Liver (tissue), 7 donors: ENCODE measurements at regions not wholly inside any gene's neighbourhood (a gene's known extent, or its start where the extent isn't known, plus 50 kb on each side); places are given as distances from the start of the nearest gene placed in this dataset.
"Not testable (repeated sequence)": the region's sequence is repeated elsewhere in the genome, so short reads cannot be mapped to it uniquely, and the experiment has no call there.

Experiments
- DNase-seq: peaks from one replicate; pipeline ENCODE4 v3.0.0-alpha.2; 2017; ENCODE audit warnings: low spot score
- H3K27ac ChIP-seq, 2 donors: one replicate each; pipeline ENCODE4 v1.7.0; 2013; ENCODE audit warnings: inconsistent platforms in 2 of 2, low read length in 2 of 2, control low read depth in 1 of 2, low read depth in 1 of 2, mild to moderate bottlenecking in 1 of 2
- H3K27me3 ChIP-seq, 4 donors: one replicate each; pipeline versions ENCODE4 v1.6.1 to v1.7.0; 2013; ENCODE audit warnings: low read length in 3 of 4, inconsistent platforms in 1 of 4, mild to moderate bottlenecking in 1 of 4, moderate library complexity in 1 of 4; ENCODE audit not compliant: control insufficient read depth in 4 of 4, insufficient read depth in 4 of 4
- H3K36me3 ChIP-seq, 4 donors: one replicate each; pipeline versions ENCODE4 v1.6.1 to v1.7.0; 2013; ENCODE audit warnings: low read length in 3 of 4, mild to moderate bottlenecking in 3 of 4, low read depth in 1 of 4, moderate library complexity in 1 of 4; ENCODE audit not compliant: control insufficient read depth in 4 of 4, insufficient read depth in 3 of 4
- H3K4me1 ChIP-seq, 4 donors: one replicate each; pipeline versions ENCODE4 v1.6.1 to v1.7.0; 2013; ENCODE audit warnings: low read length in 3 of 4, mild to moderate bottlenecking in 3 of 4, moderate library complexity in 1 of 4; ENCODE audit not compliant: control insufficient read depth in 4 of 4, insufficient read depth in 4 of 4
- H3K4me3 ChIP-seq, 3 donors: one replicate each; pipeline versions ENCODE4 v1.6.1 to v1.7.0; 2013; ENCODE audit warnings: low read length in 3 of 3, control low read depth in 1 of 3, low read depth in 1 of 3, mild to moderate bottlenecking in 1 of 3
- H3K9ac ChIP-seq, 2 donors: one replicate each; pipeline ENCODE4 v1.7.0; 2013; ENCODE audit warnings: low read length in 2 of 2, mild to moderate bottlenecking in 2 of 2, moderate library complexity in 2 of 2, control low read depth in 1 of 2, low read depth in 1 of 2
- H3K9me3 ChIP-seq, 4 donors: one replicate each; pipeline versions ENCODE4 v1.6.1 to v1.7.0; 2013; ENCODE audit warnings: low read length in 3 of 4; ENCODE audit not compliant: control insufficient read depth in 4 of 4
- EGR1 ChIP-seq, 2 donors: IDR thresholded peaks; 2 replicates each; pipeline ENCODE4 v1.6.1; 2016 to 2018; ENCODE audit warnings: antibody characterized with exemption in 2 of 2, low read depth in 2 of 2
- FOXA2 ChIP-seq: IDR thresholded peaks from 2 replicates; pipeline ENCODE4 v1.6.1; 2016; ENCODE audit warnings: antibody characterized with exemption
- GABPA ChIP-seq, 2 donors: IDR thresholded peaks in 1 of 2; conservative IDR thresholded peaks in 1 of 2; 2 replicates each; pipeline ENCODE4 v1.6.1; 2016; ENCODE audit warnings: antibody characterized with exemption in 2 of 2, mild to moderate bottlenecking in 1 of 2, moderate library complexity in 1 of 2
- HNF4A ChIP-seq, 2 donors: conservative IDR thresholded peaks; 2 replicates each; pipeline ENCODE4 v1.6.1; 2016; ENCODE audit warnings: antibody characterized with exemption in 2 of 2, mild to moderate bottlenecking in 2 of 2
- HNF4G ChIP-seq: IDR thresholded peaks from 2 replicates; pipeline ENCODE4 v1.6.1; 2016; ENCODE audit warnings: antibody characterized with exemption
- NR2F2 ChIP-seq: IDR thresholded peaks from 2 replicates; pipeline ENCODE4 v1.6.1; 2016; ENCODE audit warnings: antibody characterized with exemption
- RAD21 ChIP-seq, 2 donors: IDR thresholded peaks; 2 replicates each; pipeline ENCODE4 v1.6.1; 2016; ENCODE audit warnings: antibody characterized with exemption in 2 of 2, mild to moderate bottlenecking in 2 of 2
- RXRA ChIP-seq, 2 donors: IDR thresholded peaks; 2 replicates each; pipeline ENCODE4 v1.6.1; 2017 to 2018; ENCODE audit warnings: antibody characterized with exemption in 2 of 2, mild to moderate bottlenecking in 1 of 2
- SP1 ChIP-seq: IDR thresholded peaks from 2 replicates; pipeline ENCODE4 v1.6.1; 2018; ENCODE audit warnings: antibody characterized with exemption, mild to moderate bottlenecking
- YY1 ChIP-seq: IDR thresholded peaks from 2 replicates; pipeline ENCODE4 v1.6.1; 2016; ENCODE audit warnings: antibody characterized with exemption, mild to moderate bottlenecking
- WGBS: extraction: QIAGEN DNeasy Blood & Tissue Kit; methylation state at CpG from one replicate; pipeline ENCODE4 v1.1.7; 2013; 5-methylcytosine and 5-hydroxymethylcytosine counted together
- TF ChIP-seq, protein P1 (sequence below): IDR thresholded peaks from 2 replicates; pipeline ENCODE4 v1.6.1; 2016; ENCODE audit warnings: antibody characterized with exemption
- TF ChIP-seq, protein P2 (sequence below): IDR thresholded peaks from 2 replicates; pipeline ENCODE4 v1.6.1; 2016; ENCODE audit warnings: antibody characterized with exemption
- TF ChIP-seq, protein P3 (sequence below): IDR thresholded peaks from 2 replicates; pipeline ENCODE4 v1.6.1; 2016; ENCODE audit warnings: antibody characterized with exemption
- TF ChIP-seq, protein P4 (sequence below): IDR thresholded peaks from 2 replicates; pipeline ENCODE4 v1.6.1; 2016; ENCODE audit warnings: antibody characterized with exemption, mild to moderate bottlenecking
- donor health status: healthy.
- donor health status: healthy.
- donor health status: healthy.
- donor health status: healthy.

DNA sequence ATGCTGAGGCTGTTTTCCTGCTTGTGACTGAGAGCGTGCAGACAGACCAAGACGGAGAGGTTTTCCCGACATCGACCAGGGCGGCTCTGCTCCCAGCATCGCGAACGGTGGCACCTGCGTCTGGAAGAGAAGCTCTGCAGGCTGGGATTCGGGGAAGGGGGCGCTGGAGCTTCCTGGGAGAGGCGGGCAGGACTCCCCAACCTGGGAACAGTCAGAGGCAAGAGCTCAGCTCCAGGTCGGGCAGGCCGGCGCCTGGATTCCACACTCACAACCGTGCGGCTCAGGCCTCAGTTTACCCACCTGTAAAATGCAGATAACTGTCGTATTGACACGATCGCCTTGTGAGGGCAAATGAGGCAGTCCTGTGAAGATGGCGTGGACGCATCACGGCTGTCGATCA is 332.6 kb downstream of the ADGRD1 start:
- DNase-seq, H3K36me3 ChIP-seq, H3K27ac ChIP-seq, H3K9ac ChIP-seq, H3K9me3 ChIP-seq, H3K4me3 ChIP-seq, H3K27me3 ChIP-seq, H3K4me1 ChIP-seq: not testable (repeated sequence)
- 77% methylated on average over 13 of the region's 24 CpGs for WGBS

DNA sequence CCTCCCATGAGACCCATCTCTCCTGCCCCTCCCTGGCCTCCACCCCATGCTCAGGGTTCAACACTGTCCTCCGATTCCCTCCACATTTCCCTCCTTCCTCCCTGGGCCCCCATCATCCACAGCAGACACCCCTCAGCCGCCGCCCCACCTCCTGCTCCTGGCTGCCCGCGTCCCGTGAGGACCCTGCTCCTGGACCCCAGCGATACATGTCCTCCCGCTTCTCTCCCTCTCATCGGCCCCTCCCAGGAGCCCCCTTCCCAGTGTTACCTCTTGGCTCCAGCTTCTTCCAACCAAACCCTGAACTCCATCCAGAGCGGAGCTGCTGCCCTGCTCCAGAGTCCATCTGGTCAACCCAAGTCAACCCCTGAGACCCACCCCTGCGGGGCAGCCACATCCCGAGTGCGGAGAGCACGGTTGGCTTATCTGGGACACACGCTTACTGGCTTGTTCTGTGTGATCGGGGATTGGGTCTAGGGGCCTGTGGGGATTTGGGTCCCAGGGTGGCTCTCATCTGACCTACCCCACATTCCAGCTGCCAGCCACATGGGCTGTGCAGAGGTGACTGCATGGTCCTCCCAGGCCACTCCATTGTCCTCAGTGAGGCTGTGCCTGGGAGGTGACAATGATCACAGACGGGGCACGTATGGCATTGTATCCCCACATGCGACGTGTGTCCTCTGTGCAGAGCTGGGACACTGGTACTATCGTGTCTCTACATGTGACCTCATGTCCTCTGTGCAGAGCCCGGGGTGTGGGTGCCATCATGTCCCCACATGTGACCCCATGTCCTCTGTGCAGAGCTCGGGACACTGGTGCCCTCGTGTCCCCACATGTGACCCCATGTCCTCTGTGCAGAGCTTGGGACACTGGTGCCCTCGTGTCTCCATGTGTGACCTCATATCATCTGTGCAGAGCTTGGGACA is 333.6 kb downstream of the ADGRD1 start:
- DNase-seq: no peak
- WGBS: 86% methylated on average over 24 of the region's 25 CpGs
- TF ChIP-seq HNF4G (no peak), RAD21 (IDR thresholded peaks at IDR 0.05) (no peak), HNF4A (conservative IDR thresholded peaks at IDR 0.05) (no peak), YY1 (no peak), SP1 (no peak)
- TF ChIP-seq, protein P1, sequence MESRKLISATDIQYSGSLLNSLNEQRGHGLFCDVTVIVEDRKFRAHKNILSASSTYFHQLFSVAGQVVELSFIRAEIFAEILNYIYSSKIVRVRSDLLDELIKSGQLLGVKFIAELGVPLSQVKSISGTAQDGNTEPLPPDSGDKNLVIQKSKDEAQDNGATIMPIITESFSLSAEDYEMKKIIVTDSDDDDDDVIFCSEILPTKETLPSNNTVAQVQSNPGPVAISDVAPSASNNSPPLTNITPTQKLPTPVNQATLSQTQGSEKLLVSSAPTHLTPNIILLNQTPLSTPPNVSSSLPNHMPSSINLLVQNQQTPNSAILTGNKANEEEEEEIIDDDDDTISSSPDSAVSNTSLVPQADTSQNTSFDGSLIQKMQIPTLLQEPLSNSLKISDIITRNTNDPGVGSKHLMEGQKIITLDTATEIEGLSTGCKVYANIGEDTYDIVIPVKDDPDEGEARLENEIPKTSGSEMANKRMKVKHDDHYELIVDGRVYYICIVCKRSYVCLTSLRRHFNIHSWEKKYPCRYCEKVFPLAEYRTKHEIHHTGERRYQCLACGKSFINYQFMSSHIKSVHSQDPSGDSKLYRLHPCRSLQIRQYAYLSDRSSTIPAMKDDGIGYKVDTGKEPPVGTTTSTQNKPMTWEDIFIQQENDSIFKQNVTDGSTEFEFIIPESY: no peak
- TF ChIP-seq, protein P2, sequence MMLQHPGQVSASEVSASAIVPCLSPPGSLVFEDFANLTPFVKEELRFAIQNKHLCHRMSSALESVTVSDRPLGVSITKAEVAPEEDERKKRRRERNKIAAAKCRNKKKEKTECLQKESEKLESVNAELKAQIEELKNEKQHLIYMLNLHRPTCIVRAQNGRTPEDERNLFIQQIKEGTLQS: no peak

DNA sequence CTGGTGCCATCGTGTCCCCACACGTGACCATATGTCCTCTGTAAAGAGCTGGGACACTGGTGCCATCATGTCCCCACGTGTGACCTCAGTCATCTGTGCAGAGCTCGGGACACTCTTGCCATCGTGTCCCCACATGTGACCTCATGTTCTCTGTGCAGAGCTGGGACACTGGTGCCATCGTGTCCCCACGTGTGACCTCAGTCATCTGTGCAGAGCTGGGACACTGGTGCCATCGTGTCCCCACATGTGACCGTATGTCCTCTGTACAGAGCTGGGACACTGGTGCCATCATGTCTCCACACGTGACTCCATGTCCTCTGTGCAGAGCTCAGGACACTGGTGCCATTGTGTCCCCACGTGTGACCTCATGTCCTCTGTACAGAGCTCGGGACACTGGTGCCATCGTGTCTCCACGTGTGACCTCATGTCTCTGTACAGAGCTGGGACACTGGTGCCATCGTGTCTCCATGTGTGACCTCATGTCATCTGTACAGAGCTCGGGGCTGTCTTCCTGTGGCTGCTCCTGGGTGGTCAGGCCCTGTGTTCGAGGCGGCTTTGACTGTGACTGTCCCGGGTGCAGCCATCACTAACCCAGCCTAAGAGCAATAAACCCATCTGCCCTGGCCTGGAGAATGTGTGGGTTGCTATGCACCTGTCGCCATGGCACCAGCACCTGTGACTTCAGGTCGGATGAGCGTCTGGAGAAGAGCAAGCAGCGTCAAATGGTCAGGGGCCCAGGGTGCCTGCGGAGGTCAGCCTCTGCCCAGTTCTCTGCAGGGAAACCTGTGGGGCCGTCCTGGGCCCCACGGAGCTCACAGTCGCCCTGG is 334.4 kb downstream of the ADGRD1 start:
- H3K9ac ChIP-seq: no peak overlapping the region
- TF ChIP-seq NR2F2 (no peak), EGR1 (IDR thresholded peaks at IDR 0.05; ENCODE audit: low read depth in 2 of 2) (no peak), HNF4A (conservative IDR thresholded peaks at IDR 0.05) (no peak), RAD21 (IDR thresholded peaks at IDR 0.05) (no peak), GABPA (IDR thresholded peaks at IDR 0.05 in 1 of 2, conservative IDR thresholded peaks at IDR 0.05 in 1 of 2) (no peak), SP1 (no peak), HNF4G (no peak), RXRA (IDR thresholded peaks at IDR 0.05) (no peak), FOXA2 (no peak), YY1 (no peak)
- TF ChIP-seq, protein P3, sequence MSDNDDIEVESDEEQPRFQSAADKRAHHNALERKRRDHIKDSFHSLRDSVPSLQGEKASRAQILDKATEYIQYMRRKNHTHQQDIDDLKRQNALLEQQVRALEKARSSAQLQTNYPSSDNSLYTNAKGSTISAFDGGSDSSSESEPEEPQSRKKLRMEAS: no peak
- TF ChIP-seq, protein P1: no peak
- TF ChIP-seq, protein P4, sequence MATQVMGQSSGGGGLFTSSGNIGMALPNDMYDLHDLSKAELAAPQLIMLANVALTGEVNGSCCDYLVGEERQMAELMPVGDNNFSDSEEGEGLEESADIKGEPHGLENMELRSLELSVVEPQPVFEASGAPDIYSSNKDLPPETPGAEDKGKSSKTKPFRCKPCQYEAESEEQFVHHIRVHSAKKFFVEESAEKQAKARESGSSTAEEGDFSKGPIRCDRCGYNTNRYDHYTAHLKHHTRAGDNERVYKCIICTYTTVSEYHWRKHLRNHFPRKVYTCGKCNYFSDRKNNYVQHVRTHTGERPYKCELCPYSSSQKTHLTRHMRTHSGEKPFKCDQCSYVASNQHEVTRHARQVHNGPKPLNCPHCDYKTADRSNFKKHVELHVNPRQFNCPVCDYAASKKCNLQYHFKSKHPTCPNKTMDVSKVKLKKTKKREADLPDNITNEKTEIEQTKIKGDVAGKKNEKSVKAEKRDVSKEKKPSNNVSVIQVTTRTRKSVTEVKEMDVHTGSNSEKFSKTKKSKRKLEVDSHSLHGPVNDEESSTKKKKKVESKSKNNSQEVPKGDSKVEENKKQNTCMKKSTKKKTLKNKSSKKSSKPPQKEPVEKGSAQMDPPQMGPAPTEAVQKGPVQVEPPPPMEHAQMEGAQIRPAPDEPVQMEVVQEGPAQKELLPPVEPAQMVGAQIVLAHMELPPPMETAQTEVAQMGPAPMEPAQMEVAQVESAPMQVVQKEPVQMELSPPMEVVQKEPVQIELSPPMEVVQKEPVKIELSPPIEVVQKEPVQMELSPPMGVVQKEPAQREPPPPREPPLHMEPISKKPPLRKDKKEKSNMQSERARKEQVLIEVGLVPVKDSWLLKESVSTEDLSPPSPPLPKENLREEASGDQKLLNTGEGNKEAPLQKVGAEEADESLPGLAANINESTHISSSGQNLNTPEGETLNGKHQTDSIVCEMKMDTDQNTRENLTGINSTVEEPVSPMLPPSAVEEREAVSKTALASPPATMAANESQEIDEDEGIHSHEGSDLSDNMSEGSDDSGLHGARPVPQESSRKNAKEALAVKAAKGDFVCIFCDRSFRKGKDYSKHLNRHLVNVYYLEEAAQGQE: no peak

More for the DNA sequence above, 333.6 kb downstream of the ADGRD1 start:
- H3K4me1 ChIP-seq: no peaks in the 10 kb centered on the region
- H3K4me3 ChIP-seq: no peak overlapping the region
- no peaks in the 10 kb centered on the region for H3K27me3 ChIP-seq
- no peak overlapping the region for H3K9ac ChIP-seq
- no peak overlapping the region for H3K27ac ChIP-seq
- H3K9me3 ChIP-seq: no peaks in the 10 kb centered on the region
- H3K36me3 ChIP-seq: no peaks in the 10 kb centered on the region

More for the DNA sequence above, 334.4 kb downstream of the ADGRD1 start:
- 79% methylated on average over 26 of the region's 27 CpGs for WGBS
- Histone ChIP-seq H3K4me1 (no peaks in the 10 kb centered on the region), H3K4me3 (no peak overlapping the region), H3K9me3 (no peaks in the 10 kb centered on the region), H3K27ac (no peak overlapping the region), H3K27me3 (no peaks in the 10 kb centered on the region), H3K36me3 (no peaks in the 10 kb centered on the region)
- DNase-seq: no peak
